ENCODE measurements at regions not wholly inside any gene's neighbourhood (a gene's known extent, or its start where the extent isn't known, plus 50 kb on each side); places are given as distances from the start of the nearest gene placed in this dataset.

DNA sequence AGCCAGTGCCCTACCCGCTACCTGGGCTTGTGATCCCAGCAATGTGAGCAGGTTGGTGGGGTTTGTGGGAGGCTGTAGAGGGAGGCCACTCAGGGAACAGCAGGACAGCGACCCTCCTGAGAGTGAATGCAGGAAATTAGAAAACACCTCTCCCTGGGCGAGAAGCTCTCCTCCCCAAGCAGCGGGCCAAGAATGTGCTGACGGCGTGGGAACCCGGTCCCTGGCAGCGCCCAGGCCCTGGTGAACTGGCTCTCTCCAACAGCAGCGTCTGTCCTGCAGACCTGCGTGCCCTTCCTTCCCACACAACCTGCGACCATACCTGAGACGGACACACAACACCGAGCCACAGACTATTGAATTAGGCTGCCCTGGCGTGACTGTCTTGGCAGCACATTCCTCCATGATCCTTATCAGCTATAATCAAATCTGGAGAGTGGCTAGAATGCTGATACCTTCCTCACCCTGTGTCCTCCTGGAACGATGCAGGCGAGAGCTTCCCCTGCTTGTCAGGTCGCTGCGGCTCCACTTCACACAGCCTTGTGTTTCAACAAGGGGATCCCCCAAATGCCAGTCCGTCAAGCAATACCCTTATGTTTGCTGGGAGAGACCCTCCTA, 114.8 kb upstream of the GSC start:
- DNase-seq, result no peak

DNA sequence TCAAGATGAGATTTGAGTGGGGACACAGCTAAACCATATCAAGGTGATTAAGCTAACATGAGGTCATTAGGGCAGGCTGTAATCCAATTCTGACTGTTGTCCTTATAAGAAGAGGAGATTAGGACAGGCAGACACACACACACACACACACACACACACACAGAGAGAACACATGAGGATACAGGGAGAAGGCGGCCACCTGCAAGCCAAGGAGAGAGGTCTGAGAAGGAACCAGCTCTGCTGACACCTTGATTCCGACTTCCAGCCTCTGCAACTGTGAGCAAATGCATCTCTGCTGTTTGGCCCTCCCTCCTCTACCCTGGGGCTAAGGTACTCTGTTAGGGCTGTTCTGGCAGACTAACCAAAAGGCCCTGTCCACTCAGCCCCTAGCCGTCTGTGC, 112.5 kb upstream of the GSC start:
- DNase-seq, result no peak

DNA sequence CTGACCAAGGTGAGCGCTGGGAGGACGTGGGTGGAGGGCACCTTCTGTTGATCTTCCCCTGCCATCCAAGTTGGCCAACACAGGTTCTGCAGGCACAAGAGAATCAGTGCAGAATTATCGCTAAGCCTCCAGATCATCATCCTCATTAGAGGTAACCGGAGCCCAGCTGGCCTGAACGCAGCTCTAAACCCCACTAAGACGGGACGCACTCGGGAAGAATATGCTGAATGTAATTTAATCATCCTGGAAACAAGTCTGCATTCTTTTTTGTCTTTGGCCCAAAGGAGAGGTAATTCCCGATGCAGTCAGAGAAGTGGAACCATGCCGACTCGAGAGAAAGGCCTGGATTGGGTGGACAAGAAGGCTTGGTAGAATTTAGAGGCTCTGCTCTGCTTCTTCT, 111.0 kb upstream of the GSC start:
- no peak for DNase-seq

DNA sequence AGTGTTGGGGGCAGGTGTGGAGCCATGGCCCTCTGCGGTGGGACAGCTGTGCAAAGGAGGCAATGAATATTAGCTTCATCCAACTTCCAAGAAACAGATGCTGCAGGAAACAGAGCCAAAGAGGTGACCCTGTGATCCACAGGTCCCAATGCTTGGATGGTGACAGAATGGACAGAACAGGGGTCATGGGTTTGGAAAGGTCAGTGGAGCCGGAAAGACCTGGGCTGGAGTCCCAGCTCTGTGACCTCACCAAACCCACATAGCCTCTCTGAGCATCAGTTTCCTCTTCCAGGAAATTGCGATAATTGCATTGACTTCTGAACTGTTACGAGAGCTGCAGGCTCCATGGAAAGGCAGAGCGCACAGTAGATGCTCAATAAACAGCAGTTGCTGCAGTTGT, 110.2 kb upstream of the GSC start:
- no peak for DNase-seq

DNA sequence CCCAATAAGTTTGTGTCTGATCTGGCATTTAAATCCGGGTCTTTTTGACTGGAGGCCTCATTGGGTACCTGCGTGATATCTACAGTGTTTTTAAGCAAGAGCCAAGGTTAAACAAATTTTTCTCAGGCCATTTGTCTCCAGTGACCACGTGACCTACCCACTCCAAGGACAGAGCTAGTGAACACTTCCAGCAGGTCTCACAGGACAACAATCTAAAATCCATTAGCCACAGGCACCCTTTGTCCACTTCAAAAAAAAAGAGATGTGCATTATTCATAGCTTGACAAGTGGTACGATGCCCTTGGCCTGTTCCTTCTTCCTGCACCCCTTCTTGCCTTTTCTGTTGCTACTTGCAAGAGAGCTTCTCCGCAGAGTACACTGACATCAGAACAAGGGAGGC, 109.6 kb upstream of the GSC start:
- DNase-seq, result no peak

DNA sequence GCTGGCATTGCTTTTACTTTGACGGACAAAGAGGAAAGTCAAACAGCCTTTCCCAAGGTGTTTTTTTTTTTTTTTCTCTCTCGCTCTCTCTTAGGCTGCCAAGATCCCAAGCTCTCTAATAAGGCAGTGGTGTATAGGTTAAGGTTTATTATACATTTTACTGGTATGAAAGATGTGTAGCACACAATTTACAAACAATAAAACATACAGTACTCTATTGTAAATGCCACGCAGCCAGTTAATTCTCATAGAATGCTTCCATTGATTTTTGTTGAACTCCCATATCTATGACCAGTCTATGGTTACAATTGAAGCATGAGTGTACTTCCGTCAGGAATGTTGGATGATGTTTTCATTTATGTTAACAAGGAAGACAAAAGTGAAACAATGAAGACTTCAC, 106.4 kb upstream of the GSC start:
- DNase-seq, result no peak

GRCh38 chr14:94875256-94875655, 105.3 kb upstream of the GSC start:
- DNase-seq, result no peak

GRCh38 chr14:94868772-94869072, 98.8 kb upstream of the GSC start:
- no peak for DNase-seq

- no peak for DNase-seq
Measured at GRCh38 chr14:94867946-94868771, 98.2 kb upstream of the GSC start.

DNA sequence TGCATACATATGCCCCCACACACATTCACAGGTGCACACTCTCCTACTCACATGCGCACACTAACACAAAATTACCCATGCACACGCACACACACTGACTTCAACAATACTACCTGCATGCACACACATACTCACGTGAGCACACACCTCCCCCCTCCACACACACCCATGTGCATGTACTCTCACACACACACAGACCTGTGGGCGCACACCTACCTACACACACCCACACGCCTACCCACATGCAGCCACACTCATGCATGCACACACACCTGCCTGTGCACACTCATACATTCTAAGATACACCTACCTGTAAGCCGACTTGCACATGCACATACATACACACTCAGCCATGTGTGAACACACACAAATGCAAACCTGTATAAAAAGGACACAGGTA, 97.3 kb upstream of the GSC start:
- DNase-seq, result no peak

DNA sequence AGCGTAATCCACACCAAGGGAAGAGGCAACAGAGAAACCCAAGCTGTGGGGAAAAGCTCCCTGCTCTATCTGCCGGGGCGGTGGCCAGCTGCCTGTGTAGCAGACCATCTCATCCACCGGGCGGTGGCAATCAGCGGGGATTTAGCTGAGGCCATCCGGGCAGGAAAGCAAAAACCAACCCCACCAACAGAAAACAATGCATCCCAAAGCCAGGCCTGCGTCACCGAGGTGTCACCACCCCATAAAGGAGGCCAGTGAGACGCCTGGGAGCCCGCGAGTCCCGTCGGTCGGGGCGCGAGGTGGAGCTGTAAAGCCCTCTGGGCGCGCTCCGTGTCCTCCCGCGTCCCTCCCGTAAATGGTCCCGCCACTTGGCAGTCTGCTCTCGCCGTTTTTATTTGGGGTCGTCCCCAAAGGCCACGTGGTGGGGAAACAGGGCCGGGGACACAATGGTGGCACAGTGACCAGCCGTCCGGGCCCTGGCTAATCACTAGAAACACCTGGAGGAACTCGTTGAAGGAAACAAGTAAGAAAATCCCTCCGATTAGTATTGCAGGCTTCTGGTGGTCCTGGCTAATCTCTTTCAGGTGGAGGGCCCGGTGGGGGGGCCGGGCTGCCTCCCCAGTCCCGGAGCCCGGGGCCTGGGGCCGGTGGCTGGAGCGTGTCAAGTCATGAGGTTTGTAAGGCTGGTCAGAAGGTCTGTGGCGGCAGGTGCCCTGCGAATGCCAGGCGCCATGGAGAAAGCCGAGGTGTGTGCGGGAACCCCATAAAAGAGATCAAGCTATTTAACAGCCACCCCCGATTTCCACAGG, 94.7 kb upstream of the GSC start:
- DNase-seq, result no peak

- no peak for DNase-seq
Measured at GRCh38 chr14:94863366-94863765, 93.5 kb upstream of the GSC start.

GRCh38 chr14:94857950-94858349, 88.0 kb upstream of the GSC start:
- DNase-seq, result no peak

GRCh38 chr14:94853920-94854319, 84.0 kb upstream of the GSC start:
- no peak for DNase-seq

- DNase-seq, result no peak
Measured at GRCh38 chr14:94850309-94851211, 80.6 kb upstream of the GSC start.

GRCh38 chr14:94844593-94845152, 74.8 kb upstream of the GSC start:
- DNase-seq, result no peak

DNA sequence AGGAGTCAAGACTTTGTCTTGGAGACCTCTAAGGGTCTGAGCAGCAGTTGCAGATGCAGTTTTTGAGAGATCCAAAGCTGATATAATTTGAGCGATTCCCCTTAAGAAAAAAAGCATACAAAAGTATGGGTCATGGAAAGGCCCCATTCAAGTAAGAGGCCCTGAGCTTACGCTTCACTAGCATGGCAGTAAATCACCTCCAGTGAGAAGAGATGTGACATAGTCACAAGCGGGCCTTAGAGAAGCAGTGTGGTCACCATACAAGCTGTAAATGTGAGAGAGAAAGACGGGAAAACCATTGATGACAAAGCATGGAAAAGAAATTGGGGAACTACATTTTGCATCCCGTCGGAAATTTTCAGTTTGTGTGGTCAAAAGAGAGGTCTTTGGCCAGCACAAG, 70.6 kb upstream of the GSC start:
- no peak for DNase-seq

DNA sequence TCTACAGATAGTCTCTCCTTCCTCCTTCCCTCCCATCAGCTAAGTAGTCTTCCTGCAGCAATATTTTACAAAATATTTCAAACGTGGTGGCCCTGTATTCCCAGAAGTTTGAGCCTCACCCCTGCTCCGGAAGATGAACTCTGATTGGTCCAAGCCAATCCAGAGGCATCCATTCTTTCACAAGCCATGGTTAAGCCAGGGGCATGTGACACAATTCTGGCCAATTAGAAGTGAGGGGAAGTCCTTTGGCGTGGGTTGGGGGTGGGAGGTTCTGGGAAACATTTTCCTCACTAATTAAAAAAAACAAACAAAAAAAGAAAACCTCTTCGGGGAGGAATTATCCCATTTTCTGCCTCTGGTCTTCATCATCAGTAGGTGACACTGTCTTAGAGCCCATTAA, 69.4 kb upstream of the GSC start:
- no peak for DNase-seq

DNA sequence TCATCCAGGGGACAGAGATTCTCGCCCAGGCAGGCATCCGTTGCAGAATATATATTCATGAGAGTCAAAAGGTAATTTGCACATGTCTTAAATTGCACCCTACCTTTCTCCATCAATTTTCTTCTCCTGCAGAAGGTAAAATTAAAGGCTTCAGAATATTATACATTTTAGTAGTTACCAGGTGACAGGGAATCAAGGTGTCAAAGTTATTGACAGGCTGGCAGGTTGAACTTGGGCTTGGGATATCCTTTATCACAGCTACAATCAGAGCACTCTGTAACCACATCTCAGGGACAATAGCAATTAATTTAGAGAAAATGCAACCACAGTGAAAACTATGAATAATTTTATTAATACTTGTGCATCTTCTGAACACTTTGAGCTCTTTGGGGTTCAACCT, 66.9 kb upstream of the GSC start:
- DNase-seq, result no peak

DNA sequence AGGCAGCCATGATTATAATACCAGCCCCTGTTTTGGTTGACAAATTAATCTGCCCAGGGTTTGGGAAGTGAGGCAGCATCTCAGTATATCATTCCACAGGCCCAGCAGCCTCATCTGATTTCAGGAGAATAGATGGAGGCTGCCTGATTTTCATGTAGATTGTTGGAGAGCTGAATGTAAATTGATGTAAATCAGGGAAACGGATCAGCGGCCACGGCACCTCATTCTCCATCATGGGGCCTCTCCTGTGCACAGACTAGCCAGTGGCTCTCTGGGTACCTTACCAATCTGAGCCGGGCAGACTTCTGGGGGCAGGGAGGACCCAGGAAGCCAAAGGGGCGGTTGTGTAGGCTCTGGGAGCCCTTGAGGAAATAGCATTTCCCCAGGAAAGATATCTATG, 63.7 kb upstream of the GSC start:
- no peak for DNase-seq

DNA sequence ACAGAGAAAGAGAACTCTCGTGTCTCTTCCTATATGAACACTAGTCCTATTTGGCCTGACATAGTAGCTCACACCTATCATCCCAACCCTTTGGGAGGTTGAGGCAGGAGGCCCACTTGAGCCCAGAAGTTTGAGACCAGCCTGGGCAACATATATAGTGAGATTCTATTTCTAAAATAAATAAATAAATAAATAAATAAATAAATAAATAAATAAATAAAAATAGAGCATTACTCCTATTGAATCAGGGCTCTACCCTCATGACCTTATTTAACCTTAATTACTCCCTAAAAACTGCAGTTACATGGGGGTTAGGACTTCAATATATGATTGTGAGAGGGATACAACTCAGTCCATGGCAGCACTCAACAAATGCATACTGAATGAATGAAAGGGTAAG, 61.2 kb upstream of the GSC start:
- no peak for DNase-seq

DNA sequence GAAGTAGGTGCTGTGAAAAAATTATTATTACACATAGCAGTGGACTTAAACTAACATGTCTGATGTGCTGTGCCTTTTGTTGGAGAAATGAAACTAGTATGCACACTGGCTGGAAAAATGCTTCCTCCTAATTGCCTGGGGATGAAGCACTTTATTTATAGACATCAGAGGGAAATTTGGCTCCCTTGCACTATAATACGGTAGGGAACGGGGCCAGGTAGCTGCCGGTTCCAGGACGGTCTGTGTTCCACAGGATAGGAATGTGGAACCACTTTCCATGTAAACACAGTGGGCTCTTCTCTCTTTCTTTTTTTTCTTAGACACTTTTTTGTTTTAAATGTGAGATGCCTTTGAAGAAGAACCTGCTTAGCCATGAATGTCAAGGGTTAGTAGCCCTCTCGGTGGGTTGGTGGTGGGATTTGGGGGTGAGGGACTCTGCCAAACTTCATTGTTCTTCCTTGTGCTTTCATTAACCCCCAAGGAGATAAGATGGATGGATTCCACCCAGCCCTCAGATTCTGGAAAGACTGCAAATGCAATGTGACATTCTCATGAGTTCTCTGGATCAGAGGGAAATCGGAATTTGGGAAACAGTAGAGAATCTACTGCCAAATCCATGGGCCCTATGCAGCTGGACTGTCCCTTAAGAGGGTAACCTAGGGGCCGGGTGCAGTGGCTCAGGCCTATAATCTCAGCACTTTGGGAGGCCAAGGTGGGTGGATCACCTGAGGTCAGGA, 58.0 kb upstream of the GSC start:
- no peak for DNase-seq
